GM12864 (cell line): ENCODE measurements at regions not wholly inside any gene's neighbourhood (a gene's known extent, or its start where the extent isn't known, plus 50 kb on each side); places are given as distances from the start of the nearest gene placed in this dataset.

Experiments
- DNase-seq: peaks from one replicate; pipeline ENCODE4 v3.0.0-alpha.2; 2011; ENCODE audit warnings: low read depth
- H3K4me3 ChIP-seq: 2 replicates; pipeline ENCODE4 v1.5.1; 2011; ENCODE audit warnings: mild to moderate bottlenecking, low read depth, low read length, control low read depth
- TF ChIP-seq, protein P1 (sequence below): IDR thresholded peaks from 2 replicates; pipeline ENCODE4 v1.5.1; 2011; ENCODE audit warnings: low read depth, mild to moderate bottlenecking, moderate library complexity, low read length, control low read depth, inconsistent platforms; ENCODE audit errors: missing control alignments

DNA sequence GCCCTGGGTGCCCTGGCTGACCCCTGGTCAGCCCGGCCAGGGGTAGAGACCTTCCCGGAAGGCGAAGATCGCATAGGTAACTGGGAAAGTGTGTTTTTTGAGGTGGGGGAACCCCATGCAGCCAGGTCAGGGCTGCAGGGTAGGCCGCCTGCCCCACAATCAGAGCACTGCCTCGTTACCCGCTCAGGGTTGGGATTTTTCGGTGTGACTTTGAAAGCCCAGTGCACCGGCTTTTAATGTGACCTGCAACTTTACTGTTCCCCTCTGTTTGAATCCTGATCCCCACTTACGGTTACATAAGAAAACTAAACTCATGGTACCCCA, 239.2 kb upstream of the PLET1 start:
- no peak for DNase-seq
- no peak overlapping the region for H3K4me3 ChIP-seq
- TF ChIP-seq, protein P1, sequence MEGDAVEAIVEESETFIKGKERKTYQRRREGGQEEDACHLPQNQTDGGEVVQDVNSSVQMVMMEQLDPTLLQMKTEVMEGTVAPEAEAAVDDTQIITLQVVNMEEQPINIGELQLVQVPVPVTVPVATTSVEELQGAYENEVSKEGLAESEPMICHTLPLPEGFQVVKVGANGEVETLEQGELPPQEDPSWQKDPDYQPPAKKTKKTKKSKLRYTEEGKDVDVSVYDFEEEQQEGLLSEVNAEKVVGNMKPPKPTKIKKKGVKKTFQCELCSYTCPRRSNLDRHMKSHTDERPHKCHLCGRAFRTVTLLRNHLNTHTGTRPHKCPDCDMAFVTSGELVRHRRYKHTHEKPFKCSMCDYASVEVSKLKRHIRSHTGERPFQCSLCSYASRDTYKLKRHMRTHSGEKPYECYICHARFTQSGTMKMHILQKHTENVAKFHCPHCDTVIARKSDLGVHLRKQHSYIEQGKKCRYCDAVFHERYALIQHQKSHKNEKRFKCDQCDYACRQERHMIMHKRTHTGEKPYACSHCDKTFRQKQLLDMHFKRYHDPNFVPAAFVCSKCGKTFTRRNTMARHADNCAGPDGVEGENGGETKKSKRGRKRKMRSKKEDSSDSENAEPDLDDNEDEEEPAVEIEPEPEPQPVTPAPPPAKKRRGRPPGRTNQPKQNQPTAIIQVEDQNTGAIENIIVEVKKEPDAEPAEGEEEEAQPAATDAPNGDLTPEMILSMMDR: no peak

- DNase-seq: no peak
- TF ChIP-seq, protein P1: no peak
- H3K4me3 ChIP-seq: no peak overlapping the region
Measured at GRCh38 chr11:112503410-112503809, 242.8 kb upstream of the PLET1 start.

- TF ChIP-seq, protein P1: no peak
- no peak for DNase-seq
- H3K4me3 ChIP-seq: no peak overlapping the region
Measured at GRCh38 chr11:112504056-112504455, 243.4 kb upstream of the PLET1 start.

GRCh38 chr11:112506852-112507251, 246.2 kb upstream of the PLET1 start:
- no peak for DNase-seq
- TF ChIP-seq, protein P1: no peak
- H3K4me3 ChIP-seq: no peak overlapping the region

- no peak overlapping the region for H3K4me3 ChIP-seq
- DNase-seq: no peak
- TF ChIP-seq, protein P1: no peak
Measured at GRCh38 chr11:112507281-112507680, 246.6 kb upstream of the PLET1 start.

GRCh38 chr11:112508750-112509149, 248.1 kb upstream of the PLET1 start:
- H3K4me3 ChIP-seq: no peak overlapping the region
- TF ChIP-seq, protein P1: no peak

DNA sequence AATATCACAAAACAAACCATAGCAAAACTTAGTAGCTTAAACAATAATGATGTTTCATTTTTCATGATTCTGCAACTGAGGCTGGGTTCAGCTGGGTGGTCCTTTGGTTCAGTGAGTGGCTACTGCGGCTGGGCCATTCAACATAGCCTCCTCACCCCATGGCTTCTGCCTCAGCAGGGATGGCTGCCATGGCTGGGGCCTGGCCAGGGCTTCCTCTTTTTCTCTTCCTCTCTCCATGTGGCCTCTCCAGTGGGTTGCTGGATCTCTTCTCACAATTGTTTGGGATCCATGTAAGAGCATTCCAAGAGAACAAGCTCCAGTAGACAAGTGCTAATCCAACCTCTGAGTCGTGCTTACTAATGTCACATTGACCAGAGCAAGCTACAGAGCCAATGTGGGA, 248.6 kb upstream of the PLET1 start:
- no peak for DNase-seq
- TF ChIP-seq, protein P1: no peak
- H3K4me3 ChIP-seq: no peak overlapping the region

More at GRCh38 chr11:112508750-112509149, 248.1 kb upstream of the PLET1 start:
- no peak for DNase-seq
